ENCODE measurements at regions not wholly inside any gene's neighbourhood (a gene's known extent, or its start where the extent isn't known, plus 50 kb on each side); places are given as distances from the start of the nearest gene placed in this dataset.
"Not testable (repeated sequence)": the region's sequence is repeated elsewhere in the genome, so short reads cannot be mapped to it uniquely, and the experiment has no call there.

DNA sequence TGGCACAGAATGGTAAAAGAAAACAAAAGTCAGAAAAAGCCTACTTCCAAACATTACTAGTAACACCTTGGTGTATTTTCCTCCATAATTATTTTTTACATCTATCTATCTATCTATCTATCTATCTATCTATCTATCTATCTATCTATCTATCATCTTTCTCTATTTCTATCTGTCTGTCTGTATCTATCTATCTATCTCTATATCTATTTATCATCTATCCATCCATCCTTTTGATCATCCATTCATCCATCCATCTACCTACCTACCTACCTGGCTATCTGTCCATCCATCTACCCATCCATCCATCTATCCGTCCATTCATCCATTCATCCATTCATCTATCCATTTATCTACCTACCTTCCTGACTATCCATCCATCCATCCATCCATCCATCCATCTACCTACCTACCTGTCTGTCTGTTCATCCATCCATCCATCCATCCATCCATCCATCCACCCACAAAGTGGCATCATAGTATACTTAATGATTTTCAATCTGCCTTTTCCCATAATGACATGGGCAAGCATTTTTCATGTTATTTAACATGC, 121.9 kb upstream of the NEK6 start:
- TF ChIP-seq, protein P1, sequence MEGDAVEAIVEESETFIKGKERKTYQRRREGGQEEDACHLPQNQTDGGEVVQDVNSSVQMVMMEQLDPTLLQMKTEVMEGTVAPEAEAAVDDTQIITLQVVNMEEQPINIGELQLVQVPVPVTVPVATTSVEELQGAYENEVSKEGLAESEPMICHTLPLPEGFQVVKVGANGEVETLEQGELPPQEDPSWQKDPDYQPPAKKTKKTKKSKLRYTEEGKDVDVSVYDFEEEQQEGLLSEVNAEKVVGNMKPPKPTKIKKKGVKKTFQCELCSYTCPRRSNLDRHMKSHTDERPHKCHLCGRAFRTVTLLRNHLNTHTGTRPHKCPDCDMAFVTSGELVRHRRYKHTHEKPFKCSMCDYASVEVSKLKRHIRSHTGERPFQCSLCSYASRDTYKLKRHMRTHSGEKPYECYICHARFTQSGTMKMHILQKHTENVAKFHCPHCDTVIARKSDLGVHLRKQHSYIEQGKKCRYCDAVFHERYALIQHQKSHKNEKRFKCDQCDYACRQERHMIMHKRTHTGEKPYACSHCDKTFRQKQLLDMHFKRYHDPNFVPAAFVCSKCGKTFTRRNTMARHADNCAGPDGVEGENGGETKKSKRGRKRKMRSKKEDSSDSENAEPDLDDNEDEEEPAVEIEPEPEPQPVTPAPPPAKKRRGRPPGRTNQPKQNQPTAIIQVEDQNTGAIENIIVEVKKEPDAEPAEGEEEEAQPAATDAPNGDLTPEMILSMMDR (IDR thresholded peaks at IDR 0.05; ENCODE audit: borderline replicate concordance, insufficient read depth, low read depth, low read length): no peak
- H3K4me3 ChIP-seq (ENCODE audit: low read depth, low read length): no peak overlapping the region

DNA sequence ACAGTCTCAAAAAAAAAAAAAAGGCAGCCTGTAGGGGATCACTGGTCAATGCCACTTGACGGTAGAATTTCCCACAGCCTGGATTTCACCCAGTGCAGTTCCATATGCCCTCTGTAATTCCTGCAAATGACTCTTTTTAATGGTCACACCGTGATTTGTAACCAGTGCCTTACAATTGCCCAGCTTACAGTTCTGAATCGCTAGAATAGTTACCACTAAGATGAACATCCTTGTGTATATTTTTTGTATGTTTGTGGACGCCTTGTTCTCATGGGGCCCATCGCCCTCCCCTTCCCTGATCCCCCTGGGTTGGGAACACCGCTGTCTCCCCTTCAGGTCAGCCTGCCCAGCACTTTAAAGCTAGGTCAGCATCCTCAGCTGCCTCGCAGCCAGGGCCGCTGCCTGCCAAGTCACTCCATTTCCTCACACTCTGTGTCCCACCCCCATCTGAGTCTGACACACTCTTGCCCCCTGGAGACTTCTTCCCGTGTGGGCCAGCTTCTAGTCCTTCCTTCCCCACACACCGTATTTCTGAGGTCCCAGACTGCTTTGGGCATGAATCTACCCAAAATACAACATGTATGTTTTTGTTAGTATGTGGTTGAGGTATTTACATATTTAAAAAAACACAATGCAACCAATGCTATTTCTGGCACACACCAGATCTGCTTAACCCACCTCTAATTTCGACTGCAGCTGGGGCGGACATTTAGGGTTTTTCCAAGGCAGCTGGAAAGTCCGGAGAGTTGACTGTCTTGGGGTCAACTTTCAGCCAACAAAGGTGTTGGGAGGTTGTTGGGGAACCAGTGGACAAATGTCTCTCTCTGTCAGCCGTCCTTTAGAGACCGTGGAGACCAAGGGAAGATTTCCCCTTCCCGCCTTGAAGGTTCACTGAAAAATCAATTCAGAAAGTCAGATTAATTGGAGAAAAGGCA, 120.5 kb upstream of the NEK6 start:
- TF ChIP-seq, protein P1 (IDR thresholded peaks at IDR 0.05; ENCODE audit: borderline replicate concordance, insufficient read depth, low read depth, low read length): no peak
- H3K4me3 ChIP-seq (ENCODE audit: low read depth, low read length): peak overlapping the region; percentile 26

DNA sequence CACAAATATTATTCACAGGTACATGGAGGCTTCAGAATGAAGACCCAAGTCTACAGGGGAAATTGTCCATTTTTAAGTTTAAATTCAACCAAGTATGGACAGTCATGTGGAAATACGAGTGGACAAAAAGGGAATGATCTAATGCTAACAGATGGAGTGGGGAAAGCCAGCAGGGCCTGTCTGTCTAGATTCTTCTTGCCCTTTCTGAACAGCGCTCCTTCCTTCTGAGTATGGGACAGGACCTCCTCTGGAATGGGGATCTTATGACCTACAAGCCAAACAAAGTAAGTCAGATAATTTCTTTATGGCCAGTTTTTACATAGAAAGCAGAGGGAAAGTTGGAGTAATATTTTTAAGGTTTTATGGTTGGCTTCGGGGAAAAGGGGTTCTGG, 119.8 kb upstream of the NEK6 start:
- H3K4me3 ChIP-seq (ENCODE audit: low read depth, low read length): no peak overlapping the region
- TF ChIP-seq, protein P1 (IDR thresholded peaks at IDR 0.05; ENCODE audit: borderline replicate concordance, insufficient read depth, low read depth, low read length): no peak

DNA sequence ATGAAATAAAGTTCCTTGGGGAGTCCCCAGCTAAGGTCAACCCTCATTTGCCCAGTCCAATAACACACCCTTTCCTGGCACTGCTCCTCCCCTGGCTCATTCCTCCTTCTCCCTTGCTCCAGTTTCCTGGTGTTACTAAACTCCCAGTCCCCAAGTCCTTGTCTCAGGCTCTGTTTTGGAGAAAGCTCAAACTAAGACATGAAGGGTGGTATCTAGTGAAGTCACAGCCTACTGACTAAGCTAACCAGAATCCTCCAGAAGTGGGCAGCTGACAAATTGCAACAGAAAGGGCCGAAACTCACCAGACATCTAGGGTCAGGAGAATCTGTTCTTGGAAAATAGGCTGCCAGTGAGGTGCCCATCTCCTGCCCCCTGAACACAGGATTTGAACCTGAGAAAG, 118.7 kb upstream of the NEK6 start:
- no peak overlapping the region for H3K4me3 ChIP-seq (ENCODE audit: low read depth, low read length)
- TF ChIP-seq, protein P1 (IDR thresholded peaks at IDR 0.05; ENCODE audit: borderline replicate concordance, insufficient read depth, low read depth, low read length): no peak

DNA sequence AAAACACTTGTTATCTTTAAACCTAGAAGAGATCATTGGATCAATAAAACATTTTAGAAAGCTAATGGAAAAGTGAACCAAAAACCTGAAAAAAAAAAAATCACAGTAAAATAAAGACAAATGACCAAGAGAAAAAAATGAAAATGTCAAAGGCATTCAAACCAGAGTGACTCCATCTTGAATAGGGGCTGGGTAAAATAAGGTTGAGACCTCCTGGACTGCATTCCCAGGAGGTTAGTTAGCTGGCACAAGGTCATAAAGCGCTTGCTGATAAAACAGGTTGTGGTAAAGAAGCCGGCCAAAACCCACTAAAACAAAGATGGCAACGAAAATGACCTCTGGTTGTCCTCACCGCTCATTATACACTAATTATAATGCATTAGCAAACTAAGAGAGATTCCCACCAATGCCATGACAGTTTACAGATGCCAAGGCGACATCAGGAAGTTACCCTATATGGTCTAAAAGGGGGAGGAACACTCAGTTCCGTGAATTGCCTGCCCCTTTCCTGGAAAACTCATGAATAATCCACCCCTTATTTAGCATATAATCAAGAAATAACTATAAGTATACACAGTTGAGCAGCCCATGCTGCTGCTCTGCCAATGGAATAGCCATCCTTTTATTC, 116.7 kb upstream of the NEK6 start:
- TF ChIP-seq, protein P1 (IDR thresholded peaks at IDR 0.05; ENCODE audit: borderline replicate concordance, insufficient read depth, low read depth, low read length): no peak
- no peak overlapping the region for H3K4me3 ChIP-seq (ENCODE audit: low read depth, low read length)

DNA sequence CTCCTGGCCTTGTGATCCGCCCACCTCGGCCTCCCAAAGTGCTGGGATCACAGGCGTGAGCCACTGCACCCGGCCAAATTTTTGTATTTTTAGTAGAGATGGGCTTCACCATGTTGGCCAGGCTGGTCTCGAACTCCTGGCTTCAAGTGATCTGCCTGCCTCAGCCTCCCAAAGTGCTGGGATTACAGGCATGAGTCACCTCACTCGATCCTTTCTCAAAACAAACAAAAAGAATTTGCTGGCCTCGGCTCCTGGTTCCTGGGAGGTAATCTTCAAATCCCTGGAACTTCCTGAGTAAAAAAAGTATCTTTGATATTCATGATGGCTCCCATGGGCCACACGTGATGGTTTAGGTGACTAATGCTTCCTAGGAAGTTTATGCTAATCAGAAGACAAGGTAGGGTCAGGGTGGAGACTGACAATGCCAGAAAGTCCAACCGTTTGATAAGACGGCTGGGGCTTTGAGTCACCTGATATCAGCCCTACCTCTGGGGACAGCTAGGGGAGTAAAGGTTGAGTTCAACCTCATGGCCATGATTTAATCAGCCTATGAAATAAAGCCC, 113.1 kb upstream of the NEK6 start:
- H3K4me3 ChIP-seq (ENCODE audit: low read depth, low read length): not testable (repeated sequence)

DNA sequence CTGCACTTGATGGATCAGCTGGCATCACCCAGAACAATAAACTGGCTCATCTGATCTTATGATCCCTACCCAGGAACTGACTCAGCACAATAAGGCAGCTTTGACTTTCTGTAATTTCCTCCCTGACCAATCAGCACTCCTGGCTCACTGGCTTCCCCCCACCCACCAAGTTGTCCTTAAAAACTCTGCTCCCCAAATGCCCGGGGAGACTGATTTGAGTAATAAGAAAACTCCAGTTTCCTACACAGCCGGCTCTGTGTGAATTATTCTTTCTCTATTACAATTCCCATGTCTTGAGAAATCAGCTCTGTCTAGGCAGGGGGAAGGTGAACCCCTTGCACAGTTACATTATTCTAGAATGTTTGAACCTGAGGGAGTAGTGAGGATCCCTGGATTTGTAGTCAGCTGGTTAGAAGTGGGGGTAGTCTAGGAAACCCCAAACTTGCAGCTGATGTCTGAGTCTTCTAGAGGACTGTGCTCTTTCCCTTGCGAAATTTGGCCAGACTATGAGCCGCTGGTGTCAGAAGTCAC, 111.7 kb upstream of the NEK6 start:
- TF ChIP-seq, protein P1 (IDR thresholded peaks at IDR 0.05; ENCODE audit: borderline replicate concordance, insufficient read depth, low read depth, low read length): no peak

More for the DNA sequence above, 111.7 kb upstream of the NEK6 start:
- H3K4me3 ChIP-seq (ENCODE audit: low read depth, low read length): no peak overlapping the region
